ENCODE measurements at regions not wholly inside any gene's neighbourhood (a gene's known extent, or its start where the extent isn't known, plus 50 kb on each side); places are given as distances from the start of the nearest gene placed in this dataset.
"Not testable (repeated sequence)": the region's sequence is repeated elsewhere in the genome, so short reads cannot be mapped to it uniquely, and the experiment has no call there.

GRCh38 chr7:35961260-35961659 is 160.4 kb downstream of the SEPTIN7 start:
- H3K9me3 ChIP-seq; H3K27ac ChIP-seq; ATAC-seq; H3K4me1 ChIP-seq; H3K4me3 ChIP-seq; intact Hi-C loops (cut with DNase I); H3K27me3 ChIP-seq; H3K36me3 ChIP-seq; DNase-seq: not testable (repeated sequence)
- WGBS (ENCODE audit: insufficient coverage, low coverage, low lambda C conversion rate, missing lambda C conversion rate), result 85% methylated on average over 3 of the region's 3 CpGs

DNA sequence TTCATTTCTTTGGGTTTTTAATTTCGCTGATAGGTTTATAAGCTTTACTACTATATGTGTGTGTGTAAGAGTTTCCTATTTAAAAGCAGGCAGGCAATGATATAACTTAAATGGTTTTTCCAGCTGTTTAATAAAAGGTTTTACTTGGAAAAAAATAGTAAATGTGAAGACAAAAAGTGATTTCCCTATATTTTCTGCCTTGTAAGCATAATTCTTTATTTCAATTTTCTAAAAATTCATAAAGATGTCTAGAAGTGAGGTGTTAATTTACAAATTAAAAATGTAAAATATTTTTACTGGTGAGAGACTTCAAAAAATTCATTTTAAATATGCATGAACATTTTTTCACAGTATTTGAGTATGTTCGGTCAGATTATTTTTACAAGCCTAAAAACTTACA is 161.8 kb downstream of the SEPTIN7 start:
- intact Hi-C loops (cut with DNase I); DNase-seq; H3K4me3 ChIP-seq; H3K9me3 ChIP-seq; H3K27ac ChIP-seq; H3K36me3 ChIP-seq; H3K27me3 ChIP-seq; ATAC-seq; H3K4me1 ChIP-seq: not testable (repeated sequence)
- WGBS (ENCODE audit: insufficient coverage, low coverage, low lambda C conversion rate, missing lambda C conversion rate), result 100% methylated on average over 2 of the region's 2 CpGs

DNA sequence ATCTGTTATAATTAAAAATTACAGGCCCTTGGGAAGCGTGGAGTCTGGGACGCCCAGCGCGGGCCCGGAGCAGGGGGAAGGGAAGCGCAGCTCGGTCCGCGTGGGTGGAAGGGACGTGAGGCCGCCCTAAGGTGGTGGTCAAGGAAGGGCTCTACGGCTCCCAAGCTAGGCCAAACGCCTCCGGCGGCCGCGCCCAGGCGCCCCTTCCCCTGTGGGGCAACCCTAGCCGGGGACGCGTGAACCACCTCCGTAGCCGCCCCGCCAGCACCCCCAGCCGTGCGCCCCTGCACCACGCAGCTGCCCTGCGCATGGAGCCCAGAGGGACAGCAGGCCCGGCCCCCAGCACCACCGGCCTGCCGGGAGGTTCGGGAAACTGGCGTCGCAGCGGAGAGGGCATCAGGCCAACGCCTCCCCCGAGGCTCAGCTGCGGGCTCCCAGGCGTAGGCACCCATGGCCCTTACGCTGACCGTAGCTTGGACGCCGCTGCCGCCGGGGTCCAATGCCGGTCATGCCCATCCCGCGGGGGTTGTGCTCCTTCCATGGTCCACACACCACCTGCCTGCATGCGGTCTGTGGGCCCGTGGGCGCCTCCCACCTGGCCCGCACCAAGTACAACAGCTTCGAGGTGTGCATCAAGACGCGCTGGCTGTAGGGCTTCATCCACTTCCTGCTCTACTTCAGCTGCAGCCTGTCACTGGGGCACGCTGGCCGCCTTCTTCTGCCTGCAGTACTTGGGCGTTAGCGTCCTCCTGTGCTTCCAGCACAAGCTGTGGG is 166.7 kb downstream of the SEPTIN7 start:
- no peak for TF ChIP-seq POLR2A (IDR thresholded peaks at IDR 0.05)
- TF ChIP-seq, protein P1, sequence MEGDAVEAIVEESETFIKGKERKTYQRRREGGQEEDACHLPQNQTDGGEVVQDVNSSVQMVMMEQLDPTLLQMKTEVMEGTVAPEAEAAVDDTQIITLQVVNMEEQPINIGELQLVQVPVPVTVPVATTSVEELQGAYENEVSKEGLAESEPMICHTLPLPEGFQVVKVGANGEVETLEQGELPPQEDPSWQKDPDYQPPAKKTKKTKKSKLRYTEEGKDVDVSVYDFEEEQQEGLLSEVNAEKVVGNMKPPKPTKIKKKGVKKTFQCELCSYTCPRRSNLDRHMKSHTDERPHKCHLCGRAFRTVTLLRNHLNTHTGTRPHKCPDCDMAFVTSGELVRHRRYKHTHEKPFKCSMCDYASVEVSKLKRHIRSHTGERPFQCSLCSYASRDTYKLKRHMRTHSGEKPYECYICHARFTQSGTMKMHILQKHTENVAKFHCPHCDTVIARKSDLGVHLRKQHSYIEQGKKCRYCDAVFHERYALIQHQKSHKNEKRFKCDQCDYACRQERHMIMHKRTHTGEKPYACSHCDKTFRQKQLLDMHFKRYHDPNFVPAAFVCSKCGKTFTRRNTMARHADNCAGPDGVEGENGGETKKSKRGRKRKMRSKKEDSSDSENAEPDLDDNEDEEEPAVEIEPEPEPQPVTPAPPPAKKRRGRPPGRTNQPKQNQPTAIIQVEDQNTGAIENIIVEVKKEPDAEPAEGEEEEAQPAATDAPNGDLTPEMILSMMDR (IDR thresholded peaks at IDR 0.05), result no peak
- 73% methylated on average over 3 of the region's 59 CpGs for WGBS (ENCODE audit: insufficient coverage, low coverage, low lambda C conversion rate, missing lambda C conversion rate)
- Histone ChIP-seq H3K9me3 (no peaks in the 10 kb centered on the region), H3K4me3 (no peak overlapping the region), H3K27ac (no peak overlapping the region), H3K27me3 (no peaks in the 10 kb centered on the region), H3K4me1 (no peaks in the 10 kb centered on the region), H3K36me3 (no peaks in the 10 kb centered on the region)
- intact Hi-C loops (cut with DNase I), result no loop called here
- ATAC-seq (peak in 1 of 4 donors; percentile 12), DNase-seq (no peak)

GRCh38 chr7:35968140-35968940 is 167.5 kb downstream of the SEPTIN7 start:
- ATAC-seq, result peak in 1 of 4 donors; percentile 23
- H3K27ac ChIP-seq, result no peak overlapping the region
- intact Hi-C loops (cut with DNase I), result no loop called here
- WGBS (ENCODE audit: insufficient coverage, low coverage, low lambda C conversion rate, missing lambda C conversion rate), result 60% methylated on average over 1 of the region's 40 CpGs
- no peaks in the 10 kb centered on the region for H3K9me3 ChIP-seq
- DNase-seq, result no peak
- no peaks in the 10 kb centered on the region for H3K4me1 ChIP-seq
- no peak overlapping the region for H3K4me3 ChIP-seq
- no peaks in the 10 kb centered on the region for H3K27me3 ChIP-seq
- H3K36me3 ChIP-seq, result no peaks in the 10 kb centered on the region
- TF ChIP-seq POLR2A (IDR thresholded peaks at IDR 0.05), result no peak
- TF ChIP-seq, protein P1 (IDR thresholded peaks at IDR 0.05), result no peak

DNA sequence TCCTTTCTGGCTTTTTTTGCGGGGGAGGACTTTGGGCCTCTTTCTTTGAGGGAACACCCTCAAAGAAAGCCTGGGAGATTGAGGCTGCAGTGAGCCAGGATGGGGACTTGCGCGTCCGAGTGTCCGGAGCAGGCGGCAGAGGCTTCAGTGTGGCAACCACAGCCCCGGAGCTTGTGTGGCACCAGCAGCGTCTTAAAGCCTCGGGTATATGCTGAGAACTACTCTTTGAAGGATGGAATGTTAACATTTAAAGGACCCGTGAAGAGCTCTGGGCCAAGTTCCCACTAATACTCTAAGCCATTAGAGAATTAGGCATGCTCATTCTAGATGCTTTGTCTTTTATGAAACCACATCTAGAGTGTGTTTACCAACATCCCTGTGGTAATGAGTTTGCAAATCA is 168.2 kb downstream of the SEPTIN7 start:
- Histone ChIP-seq H3K36me3 (no peaks in the 10 kb centered on the region), H3K27ac (no peak overlapping the region), H3K4me3 (no peak overlapping the region), H3K9me3 (no peaks in the 10 kb centered on the region), H3K4me1 (no peaks in the 10 kb centered on the region), H3K27me3 (no peaks in the 10 kb centered on the region)
- 60% methylated on average over 1 of the region's 10 CpGs for WGBS (ENCODE audit: insufficient coverage, low coverage, low lambda C conversion rate, missing lambda C conversion rate)
- DNase-seq, result no peak
- intact Hi-C loops (cut with DNase I), result no loop called here
- ATAC-seq, result no peak
- TF ChIP-seq, protein P1 (IDR thresholded peaks at IDR 0.05), result no peak
- no peak for TF ChIP-seq POLR2A (IDR thresholded peaks at IDR 0.05)
